ENCODE measurements at regions not wholly inside any gene's neighbourhood (a gene's known extent, or its start where the extent isn't known, plus 50 kb on each side); places are given as distances from the start of the nearest gene placed in this dataset.

DNA sequence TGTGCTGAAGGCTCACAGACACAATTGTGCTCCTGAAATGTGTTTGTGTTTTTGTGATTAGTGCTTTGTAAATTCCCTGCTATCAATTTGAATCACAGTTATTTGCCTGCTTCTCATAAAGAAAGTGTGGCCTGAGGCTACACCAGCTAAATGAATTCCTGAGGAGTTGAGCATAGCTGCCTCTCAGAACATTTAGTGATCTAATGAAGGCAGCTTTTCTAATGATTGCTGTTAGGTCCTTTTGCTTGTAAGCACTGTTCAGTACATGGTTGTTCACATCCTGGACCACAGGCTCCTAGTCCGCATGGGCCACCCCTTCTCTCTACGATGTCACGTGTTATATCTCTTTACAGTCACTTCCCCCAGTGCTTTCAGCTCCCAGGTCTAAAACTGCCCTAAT, 238.2 kb downstream of the B3GLCT start (continued):
- TF ChIP-seq BRCA1 (IDR thresholded peaks at IDR 0.05) (no peak), BRCA1 (CRISPR knock-in tag; IDR thresholded peaks at IDR 0.05) (no peak), PTBP1 (IDR thresholded peaks at IDR 0.05; ENCODE audit: low read depth, low read length) (no peak), GATAD2A (IDR thresholded peaks at IDR 0.05) (no peak), SREBF1 (IDR thresholded peaks at IDR 0.05; ENCODE audit: borderline replicate concordance, low read depth, low read length) (no peak)
- TF ChIP-seq, protein P1, sequence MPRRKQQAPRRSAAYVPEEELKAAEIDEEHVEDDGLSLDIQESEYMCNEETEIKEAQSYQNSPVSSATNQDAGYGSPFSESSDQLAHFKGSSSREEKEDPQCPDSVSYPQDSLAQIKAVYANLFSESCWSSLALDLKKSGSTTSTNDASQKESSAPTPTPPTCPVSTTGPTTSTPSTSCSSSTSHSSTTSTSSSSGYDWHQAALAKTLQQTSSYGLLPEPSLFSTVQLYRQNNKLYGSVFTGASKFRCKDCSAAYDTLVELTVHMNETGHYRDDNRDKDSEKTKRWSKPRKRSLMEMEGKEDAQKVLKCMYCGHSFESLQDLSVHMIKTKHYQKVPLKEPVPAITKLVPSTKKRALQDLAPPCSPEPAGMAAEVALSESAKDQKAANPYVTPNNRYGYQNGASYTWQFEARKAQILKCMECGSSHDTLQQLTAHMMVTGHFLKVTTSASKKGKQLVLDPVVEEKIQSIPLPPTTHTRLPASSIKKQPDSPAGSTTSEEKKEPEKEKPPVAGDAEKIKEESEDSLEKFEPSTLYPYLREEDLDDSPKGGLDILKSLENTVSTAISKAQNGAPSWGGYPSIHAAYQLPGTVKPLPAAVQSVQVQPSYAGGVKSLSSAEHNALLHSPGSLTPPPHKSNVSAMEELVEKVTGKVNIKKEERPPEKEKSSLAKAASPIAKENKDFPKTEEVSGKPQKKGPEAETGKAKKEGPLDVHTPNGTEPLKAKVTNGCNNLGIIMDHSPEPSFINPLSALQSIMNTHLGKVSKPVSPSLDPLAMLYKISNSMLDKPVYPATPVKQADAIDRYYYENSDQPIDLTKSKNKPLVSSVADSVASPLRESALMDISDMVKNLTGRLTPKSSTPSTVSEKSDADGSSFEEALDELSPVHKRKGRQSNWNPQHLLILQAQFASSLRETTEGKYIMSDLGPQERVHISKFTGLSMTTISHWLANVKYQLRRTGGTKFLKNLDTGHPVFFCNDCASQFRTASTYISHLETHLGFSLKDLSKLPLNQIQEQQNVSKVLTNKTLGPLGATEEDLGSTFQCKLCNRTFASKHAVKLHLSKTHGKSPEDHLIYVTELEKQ (CRISPR knock-in tag; IDR thresholded peaks at IDR 0.05) = no peak
- TF ChIP-seq, protein P2, sequence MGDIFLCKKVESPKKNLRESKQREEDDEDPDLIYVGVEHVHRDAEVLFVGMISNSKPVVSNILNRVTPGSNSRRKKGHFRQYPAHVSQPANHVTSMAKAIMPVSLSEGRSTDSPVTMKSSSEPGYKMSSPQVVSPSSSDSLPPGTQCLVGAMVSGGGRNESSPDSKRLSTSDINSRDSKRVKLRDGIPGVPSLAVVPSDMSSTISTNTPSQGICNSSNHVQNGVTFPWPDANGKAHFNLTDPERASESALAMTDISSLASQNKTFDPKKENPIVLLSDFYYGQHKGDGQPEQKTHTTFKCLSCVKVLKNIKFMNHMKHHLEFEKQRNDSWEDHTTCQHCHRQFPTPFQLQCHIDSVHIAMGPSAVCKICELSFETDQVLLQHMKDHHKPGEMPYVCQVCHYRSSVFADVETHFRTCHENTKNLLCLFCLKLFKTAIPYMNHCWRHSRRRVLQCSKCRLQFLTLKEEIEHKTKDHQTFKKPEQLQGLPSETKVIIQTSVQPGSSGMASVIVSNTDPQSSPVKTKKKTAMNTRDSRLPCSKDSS (IDR thresholded peaks at IDR 0.05; ENCODE audit: low read depth, partially characterized antibody) = no peak
- TF ChIP-seq, protein P3, sequence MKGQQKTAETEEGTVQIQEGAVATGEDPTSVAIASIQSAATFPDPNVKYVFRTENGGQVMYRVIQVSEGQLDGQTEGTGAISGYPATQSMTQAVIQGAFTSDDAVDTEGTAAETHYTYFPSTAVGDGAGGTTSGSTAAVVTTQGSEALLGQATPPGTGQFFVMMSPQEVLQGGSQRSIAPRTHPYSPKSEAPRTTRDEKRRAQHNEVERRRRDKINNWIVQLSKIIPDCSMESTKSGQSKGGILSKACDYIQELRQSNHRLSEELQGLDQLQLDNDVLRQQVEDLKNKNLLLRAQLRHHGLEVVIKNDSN (CRISPR knock-in tag; IDR thresholded peaks at IDR 0.05) = no peak

Data from K562 (cell line).